ENCODE measurements at regions not wholly inside any gene's neighbourhood (a gene's known extent, or its start where the extent isn't known, plus 50 kb on each side); places are given as distances from the start of the nearest gene placed in this dataset.

DNA sequence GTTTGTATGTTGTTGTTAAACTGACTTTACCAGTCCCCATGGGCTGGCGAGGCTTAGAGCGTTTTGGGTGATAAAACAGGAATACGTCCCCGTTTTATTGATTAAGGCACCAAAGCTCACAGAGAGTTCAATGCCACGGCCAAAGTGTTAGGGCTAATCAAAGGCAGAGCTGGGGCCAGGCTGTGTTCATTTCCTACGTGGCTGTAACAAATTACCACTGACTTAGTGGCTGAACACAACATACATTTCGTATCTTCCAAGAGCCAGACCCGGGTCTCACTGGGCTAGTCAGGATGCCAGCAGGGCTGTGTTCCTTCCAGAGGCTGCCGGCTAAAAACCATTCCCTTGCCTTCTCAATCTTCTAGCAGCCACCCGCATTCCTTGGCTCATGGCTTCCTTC, 94.4 kb upstream of the HABP2 start:
- no peak for DNase-seq (ENCODE audit: low read depth in 3 of 3, low spot score in 1 of 3)

DNA sequence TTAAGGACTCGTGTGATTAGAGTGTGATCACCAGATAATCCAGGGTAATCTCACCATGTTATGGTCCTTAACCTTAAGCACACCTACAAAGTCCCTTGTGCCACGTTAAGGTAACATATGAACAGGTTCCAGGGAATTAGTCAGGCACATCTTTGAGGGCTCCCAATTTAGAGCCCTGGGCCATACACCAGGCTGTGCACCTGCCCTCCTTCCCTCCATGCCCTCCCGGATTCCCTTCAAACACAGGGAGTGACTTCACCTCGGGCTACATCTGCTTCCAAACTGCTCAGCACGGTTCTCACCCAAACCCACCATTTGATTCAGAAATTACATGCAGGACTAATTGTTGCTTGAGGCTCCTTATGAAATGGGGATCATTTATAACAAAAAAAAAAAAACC, 93.9 kb upstream of the HABP2 start:
- DNase-seq (ENCODE audit: low read depth in 3 of 3, low spot score in 1 of 3), result no peak

DNA sequence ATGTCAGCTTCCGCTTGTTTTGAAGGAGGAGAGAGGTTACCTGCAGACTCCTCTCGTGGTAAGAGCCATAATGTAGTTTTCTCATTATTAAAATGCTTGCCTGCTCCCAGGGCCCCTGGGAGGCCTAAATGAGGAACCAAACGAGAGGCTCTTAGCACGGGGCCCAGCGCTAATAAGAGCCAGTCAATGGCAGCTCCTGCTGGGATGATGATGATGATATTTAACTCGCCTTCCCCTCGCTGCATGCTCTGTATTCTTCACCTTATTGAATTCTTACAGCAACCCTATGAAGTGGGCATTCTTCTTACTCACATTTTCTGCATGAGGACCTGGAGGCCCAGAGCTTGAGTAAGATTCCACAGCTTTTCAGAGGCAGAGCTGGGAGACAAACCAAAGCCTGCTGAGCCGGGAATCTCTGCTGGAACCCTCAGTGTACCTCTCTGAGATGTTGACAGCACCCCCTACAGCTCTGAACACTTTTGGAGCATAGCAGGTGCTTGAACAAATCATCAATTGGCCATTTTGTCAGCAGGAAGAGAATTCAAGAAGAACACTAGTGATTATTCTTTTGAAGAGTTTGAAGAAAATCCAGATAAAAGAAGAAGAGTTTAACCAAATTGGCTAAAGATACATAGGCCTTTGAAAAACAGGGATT, 93.1 kb upstream of the HABP2 start:
- DNase-seq (ENCODE audit: low read depth in 3 of 3, low spot score in 1 of 3), result no peak

DNA sequence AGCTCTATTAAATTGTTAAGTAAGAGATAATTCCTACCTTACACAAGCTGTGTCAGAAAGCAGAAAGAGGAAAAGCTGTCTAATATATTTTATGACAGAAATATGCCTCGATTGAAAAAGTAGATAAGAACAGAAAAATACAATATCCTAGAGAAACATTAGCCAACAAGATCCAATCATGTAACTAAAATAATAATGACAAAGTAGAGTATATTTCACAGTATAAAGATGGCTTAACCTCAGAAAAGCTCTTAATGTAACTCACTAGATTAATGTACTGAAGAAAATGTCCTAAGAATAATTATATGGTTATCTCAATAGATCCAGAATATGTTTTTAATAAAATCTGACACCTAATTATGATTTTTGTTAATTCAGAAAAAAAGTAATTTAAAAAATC, 89.8 kb upstream of the HABP2 start:
- DNase-seq (ENCODE audit: low read depth in 3 of 3, low spot score in 1 of 3), result no peak

DNA sequence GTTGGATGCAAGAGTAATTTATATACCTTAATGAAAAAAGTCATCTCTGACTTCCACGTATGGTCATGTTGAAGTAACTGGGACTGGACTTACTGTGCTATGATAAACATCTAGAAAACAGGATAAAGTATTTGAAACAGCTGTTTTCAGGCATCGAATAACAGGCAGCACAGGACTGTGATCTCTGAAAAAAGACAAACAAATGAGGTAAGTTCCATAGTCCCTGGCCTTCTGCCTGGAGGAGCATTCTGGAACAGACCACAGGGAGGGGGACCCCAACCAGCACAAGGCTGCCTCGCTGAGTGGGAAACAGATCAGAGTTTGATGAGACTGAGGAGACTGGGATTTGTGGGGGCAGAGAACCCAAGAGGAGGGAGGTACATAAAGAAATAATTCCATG, 89.1 kb upstream of the HABP2 start:
- no peak for DNase-seq (ENCODE audit: low read depth in 3 of 3, low spot score in 1 of 3)

DNA sequence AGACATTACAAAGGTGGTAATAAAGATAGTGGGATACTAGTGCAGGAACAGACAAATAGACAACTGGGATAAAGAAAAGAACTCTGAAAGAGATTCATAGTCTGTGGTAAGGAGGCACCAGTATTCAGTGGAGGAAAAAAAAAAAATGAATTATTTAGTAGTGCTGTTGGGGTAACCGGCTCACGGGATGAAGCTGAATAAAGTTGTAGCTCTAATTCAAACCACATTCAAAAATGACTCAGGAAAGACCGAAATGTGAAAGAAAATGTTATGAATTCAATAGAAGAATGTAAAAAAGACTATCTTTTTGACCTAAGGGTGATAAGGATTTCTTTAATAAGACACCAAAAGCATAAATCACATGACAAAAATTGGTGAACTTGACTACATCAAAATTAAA, 83.1 kb upstream of the HABP2 start:
- no peak for DNase-seq (ENCODE audit: low read depth in 3 of 3, low spot score in 1 of 3)

DNA sequence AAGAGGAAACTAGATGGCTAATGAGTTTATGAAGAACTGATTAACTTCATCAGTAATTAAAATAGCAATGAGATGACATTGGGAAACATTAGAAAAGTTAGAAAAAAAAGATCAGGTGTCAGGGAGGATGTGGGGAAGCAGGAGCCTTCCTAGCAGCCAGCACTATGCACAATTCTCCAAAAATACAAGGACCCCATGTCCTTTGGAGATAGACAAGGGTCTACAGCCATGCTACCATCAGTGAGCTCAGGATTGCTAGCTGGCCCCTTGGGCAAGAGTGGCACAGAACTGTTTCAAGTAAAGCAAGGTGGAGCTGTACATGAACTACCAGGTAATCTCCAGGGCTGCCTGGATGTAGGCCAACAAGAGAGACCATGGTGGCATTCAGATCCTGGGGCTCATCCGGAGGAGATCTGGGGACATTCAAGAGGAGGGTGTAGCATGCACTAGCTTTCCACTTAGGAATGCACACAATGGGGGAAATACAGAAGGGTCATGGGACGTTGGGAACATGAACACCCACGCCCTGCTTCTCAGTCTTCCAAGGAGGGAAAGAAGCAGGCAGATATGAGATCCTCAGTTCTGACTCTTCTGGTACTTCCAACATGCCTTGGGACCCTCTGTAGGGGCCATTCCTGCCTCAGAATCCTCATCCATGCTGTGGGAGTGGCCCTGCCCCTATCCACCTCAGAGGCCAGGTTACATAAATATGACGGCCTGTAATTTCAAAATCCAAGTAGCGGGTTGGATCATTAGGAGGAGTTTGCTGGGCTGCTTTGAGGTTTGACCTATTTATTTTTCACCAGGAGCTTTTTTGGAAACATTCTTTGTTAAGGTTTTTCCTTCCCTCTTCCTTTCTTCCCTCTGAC, 82.2 kb upstream of the HABP2 start:
- no peak for DNase-seq (ENCODE audit: low read depth in 3 of 3, low spot score in 1 of 3)

DNA sequence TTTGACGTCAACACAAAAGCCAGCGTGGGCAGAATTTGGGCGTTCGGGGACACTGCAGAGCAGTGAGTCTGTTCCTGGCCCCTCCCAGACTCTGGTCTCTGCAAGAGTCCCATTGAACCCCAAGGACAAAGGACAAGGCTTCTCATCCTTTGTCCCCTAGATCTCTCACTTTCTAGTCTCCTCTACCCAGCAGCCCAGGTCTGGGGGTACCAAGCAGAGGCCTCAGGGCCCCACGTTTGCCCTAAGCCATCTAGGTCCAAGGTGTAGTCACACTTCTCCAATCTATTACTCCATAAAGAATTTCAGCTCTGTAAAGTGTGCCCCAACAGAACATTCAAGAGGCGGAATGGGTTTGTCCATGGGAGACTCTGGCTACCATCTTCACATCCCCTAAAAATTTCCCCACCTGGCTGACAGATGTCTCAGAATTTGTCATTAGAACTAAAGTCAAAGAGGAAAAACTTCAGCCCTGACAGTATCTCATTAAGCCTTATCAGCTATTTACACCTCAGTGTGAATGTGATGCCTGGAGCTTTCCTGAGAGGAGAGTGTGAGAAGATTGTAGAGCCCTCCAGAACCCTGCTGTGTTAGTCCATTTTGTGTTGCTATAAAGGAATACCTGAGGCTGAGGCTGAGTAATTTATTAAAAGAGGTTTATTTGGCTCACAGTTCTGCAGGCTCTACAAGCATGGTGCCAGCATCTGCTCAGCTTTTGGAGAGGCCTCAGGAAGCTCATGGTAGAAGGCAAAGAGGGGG, 81.4 kb upstream of the HABP2 start:
- no peak for DNase-seq (ENCODE audit: low read depth in 3 of 3, low spot score in 1 of 3)

DNA sequence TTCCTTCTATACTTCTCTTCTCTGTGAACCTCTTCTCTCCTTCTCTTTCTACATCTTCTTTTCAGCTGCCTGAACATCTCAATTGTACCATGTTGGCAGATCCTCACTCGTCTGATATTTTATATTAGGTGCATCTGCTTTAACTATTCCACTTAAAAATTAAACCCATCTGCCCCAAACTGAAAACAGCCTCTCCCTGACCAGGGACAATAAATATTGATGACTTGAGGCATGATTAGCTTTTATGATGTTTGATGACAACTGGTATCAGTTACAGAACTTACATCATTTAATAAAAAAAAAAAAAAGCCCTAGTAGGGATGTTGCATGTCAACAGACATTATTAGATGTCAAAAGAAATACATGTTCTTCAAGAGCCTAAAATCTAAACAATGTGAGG, 79.8 kb upstream of the HABP2 start:
- DNase-seq (ENCODE audit: low read depth in 3 of 3, low spot score in 1 of 3), result no peak

DNA sequence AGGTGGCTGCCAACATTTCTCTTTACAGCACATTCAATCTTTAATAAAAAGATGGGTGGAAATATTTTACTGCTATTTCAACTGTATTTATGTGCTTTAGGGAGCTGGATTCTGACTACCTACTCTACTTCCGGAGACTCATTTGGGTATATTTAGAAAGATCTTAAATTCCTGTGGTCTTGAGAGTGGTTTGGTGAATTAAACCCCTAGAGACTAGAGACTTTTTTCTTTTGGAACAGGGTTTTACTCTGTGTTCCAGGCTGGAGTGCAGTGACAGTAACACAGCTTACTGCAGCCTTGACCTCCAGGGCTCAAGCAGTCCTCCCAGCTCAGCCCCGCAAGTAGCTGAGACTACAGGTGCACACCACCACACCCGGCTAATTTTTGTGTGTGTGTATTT, 79.0 kb upstream of the HABP2 start:
- DNase-seq (ENCODE audit: low read depth in 3 of 3, low spot score in 1 of 3), result no peak

DNA sequence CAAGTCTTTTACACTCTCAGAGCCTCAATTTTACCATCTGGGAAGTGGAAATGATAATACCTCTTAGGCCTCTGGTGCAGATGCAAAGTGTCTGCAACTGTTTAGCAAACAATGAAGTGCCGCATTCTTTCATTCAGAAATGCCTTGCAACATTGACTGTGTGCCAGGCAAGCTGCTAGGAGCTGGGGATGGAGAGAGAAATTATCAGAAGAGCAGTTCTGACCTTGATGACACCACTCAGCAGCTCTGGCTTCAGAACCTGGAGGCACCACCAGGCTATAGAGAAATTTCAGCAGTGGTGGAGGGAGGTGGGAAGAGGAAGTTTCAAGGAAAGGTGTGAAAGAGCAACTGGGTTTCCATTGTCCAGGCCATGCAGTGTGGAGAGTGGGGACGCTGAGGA, 78.1 kb upstream of the HABP2 start:
- DNase-seq (ENCODE audit: low read depth in 3 of 3, low spot score in 1 of 3), result no peak

DNA sequence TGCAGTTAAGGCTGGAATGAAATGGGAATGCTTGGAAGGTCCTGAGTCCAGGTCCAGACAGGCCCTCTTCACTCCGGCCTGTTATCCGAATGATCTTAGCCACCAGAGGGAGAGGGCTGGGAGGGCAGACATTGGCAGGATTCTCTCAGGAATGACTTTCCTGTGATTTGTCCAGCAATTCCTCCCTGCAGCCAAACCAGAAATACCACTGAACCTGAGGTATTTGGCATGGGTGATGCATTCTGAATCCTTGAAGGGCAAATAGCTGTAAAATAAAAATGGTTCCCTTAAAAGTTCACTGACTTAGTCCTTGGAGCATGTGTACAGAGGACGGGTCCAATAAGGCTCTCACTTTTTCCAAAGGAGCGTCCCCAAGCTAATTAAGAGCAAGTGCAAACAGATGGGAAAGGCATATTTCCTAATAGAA, 77.5 kb upstream of the HABP2 start:
- no peak for DNase-seq (ENCODE audit: low read depth in 3 of 3, low spot score in 1 of 3)

DNA sequence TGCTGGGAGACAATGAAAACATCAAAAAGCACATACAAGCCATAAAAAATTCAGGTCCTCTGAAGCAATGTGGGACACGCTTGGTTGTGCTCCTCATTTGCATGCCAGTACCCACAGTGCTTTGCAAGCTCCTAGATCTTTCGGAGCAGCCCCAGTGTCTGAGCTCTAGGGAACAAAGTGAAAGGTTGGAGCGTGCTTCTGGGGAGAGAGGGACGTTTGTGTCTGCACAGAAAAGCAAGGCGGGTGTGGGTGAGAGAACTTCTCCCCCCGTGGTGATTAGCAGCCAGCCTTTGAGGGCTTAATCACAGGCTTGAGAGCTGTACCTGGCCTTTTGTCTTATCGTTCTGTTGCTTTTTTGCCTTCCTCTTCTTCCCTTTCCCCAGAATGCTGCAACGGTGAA, 76.7 kb upstream of the HABP2 start:
- DNase-seq (ENCODE audit: low read depth in 3 of 3, low spot score in 1 of 3), result no peak

DNA sequence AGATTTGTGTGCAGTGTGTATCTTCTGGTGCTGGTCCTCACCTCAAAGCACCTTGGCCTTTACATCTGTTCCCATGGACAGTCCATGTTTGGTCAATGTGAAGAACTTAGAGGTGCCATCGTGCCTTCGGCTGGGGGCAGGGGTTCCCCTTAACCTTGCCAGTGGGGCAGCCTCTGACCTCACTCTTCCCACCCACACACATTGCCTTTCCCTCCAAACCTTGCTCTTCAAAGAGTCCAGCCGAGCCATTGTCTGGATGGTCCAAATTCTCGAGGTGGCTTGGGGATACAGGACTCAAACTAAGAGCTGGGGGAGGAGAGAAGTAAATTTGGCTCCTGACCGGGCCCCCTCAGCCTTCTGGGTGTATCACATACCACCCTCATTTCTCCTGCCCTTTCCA, 76.2 kb upstream of the HABP2 start:
- no peak for DNase-seq (ENCODE audit: low read depth in 3 of 3, low spot score in 1 of 3)

DNA sequence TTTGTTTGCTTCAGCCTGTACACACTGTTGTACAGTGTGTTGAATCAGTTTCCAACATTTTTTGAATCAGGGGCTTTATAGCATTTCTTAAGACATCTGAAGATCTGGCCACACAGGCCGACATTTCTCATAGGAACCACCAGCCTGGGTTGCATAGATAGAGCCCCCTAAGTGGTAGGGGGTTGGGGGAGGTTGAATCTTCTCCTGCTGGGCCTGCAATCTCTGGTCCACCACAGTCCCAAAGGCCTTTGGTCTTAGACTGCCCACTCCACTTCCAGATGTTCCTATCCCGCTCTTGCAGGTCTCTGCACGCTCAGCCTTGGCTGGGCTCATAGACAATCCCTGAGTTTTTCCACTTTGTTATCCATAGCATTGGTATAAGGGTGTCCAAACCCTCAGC, 75.4 kb upstream of the HABP2 start:
- no peak for DNase-seq (ENCODE audit: low read depth in 3 of 3, low spot score in 1 of 3)

DNA sequence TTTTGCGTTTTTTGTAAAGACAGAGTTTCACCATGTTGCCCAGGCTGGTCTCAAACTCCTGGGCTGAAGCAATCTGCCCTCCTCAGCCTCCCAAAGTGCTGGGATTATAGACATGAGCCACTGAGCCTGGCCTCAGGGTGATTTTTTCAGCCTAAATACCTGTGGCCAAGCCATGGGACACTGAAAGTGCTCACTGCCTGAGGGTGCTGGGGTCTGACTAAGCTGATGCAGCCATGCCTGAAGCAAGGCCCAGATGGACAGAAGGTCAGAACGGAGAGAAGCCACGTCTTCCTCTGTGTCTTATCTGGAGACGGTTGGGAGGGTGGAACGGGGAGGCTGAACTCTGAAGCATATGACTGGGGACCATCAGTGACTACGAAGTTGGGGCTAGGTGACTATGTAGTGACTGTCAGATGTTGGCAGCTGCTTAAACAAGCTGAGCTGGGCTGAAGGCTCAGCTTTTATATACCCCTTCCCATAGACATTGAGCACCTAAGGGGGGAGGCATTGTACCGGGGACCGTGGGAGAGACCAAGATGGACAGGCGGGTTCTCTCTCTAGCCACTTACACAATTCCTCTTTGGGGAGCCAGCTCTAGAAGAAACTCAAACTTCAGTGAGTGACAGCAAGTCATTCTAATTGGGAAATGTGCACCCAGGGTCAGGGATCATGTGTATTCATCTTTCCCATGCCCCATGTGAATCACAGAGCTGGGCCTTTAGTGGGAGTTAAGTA, 73.3 kb upstream of the HABP2 start:
- no peak for DNase-seq (ENCODE audit: low read depth in 3 of 3, low spot score in 1 of 3)

DNA sequence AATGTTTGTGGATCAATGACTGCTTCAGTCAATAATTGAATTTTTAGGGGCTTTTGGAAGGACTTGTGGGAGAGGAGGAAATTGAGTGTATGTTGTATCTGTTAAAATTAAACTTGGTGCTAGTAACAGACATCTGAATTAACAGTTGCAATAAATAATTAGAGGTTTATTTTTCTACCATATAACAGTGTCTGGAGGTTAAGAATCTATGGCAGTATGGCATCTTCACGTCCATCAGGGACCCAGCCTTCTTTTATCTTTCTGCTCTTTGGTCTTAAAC, 72.8 kb upstream of the HABP2 start:
- DNase-seq (ENCODE audit: low read depth in 3 of 3, low spot score in 1 of 3), result no peak

DNA sequence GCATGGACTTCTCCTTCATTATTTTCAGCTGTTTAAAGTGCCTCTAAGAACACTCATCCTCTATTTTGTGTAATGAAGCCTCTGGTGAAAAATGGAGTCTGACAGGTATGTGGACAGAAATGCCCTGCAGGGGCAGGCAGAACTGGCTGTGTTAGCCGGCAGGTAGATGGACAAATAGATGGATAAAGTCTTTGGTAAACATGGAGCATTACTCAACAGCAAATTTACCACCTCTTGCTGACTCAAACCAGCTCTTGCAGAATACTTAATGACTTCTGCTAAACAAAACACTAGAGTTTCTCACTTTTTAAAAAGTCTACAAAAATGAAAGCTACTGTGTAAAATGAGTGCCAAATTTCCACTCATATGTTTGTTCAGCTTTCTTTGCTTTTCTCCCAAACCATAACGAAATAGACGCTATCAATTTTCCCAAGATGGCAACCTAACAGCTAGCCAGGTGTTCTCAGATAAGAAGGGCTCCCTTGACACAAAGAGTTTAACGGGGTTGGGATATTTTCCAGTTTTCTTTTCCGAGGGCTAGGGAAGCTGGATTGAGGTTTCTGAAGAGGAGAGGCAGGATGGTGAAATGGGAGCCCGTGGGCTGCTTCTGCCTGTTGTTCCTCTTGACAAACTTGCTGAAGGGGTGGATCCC, 71.9 kb upstream of the HABP2 start:
- DNase-seq (ENCODE audit: low read depth in 3 of 3, low spot score in 1 of 3), result no peak

DNA sequence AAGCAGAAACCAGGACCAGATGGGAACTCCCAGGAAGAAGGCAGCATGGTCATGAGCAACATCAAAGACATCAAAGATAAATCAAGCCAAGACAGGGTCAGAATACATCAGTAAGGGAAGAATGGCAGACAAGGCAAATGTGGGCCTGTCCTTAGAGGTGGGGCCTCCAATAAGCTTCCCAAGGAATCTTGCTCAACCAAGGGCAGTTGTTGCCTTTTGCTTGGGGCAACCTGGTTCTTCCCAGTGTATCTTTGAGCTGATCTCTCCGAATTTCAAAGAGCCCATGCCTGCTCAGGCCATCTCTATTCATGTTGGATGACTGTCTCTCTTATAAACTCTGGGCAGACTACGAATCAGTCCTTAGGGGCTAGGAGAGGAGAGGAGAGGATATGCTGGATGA, 68.4 kb upstream of the HABP2 start:
- no peak for DNase-seq (ENCODE audit: low read depth in 3 of 3, low spot score in 1 of 3)

DNA sequence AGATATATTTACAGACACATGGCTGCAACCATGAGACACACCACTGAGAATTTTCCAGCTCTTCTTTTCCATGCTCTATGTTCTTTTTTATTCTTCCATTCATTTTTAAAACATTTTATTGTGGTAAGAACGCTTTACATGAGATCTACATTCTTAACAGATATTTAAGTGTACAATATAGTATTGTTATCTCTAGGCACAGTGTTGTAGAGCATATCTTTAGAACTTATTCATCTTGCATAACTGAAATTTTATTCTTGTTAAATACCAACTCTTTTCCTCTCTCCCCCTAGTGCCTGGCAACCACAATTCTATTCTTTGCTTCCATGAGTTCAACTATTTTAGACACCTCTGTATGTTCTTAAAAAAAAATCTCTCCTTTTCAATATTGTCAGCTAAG, 67.1 kb upstream of the HABP2 start:
- DNase-seq (ENCODE audit: low read depth in 3 of 3, low spot score in 1 of 3), result no peak

DNA sequence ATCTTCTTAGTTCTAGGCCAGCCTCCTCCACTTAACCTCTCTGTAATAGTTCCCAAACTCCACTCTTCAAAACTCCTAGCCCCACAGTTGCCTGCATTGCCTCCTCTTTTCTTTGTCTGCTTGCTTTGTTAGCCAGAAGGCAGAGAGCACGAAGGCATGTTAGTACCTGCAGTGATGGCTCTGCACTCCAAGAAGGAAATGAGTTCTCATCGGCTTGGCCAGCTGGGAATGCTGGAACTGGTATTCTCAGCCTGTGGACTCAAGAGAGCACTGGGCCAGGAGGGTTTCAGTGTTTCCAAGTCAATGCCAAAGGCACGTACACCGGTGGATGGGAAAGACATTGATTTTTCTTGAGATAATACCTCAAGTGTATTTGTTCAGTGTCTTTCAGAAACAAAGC, 66.3 kb upstream of the HABP2 start:
- DNase-seq (ENCODE audit: low read depth in 3 of 3, low spot score in 1 of 3), result no peak
